HEK293T (cell line): ENCODE measurements at regions not wholly inside any gene's neighbourhood (a gene's known extent, or its start where the extent isn't known, plus 50 kb on each side); places are given as distances from the start of the nearest gene placed in this dataset.

Experiments
- ARNT ChIP-seq: fragments of 450-650 bp; IDR thresholded peaks from 2 replicates; pipeline ENCODE4 v1.6.1; 2017; ENCODE audit warnings: mild to moderate bottlenecking
- CTBP1 ChIP-seq: fragments of 450-650 bp; IDR thresholded peaks from 2 replicates; pipeline ENCODE4 v1.6.1; 2016; ENCODE audit warnings: borderline replicate concordance
- ELF4 ChIP-seq: fragments of 450-650 bp; IDR thresholded peaks from 2 replicates; pipeline ENCODE4 v1.6.1; 2017; ENCODE audit warnings: antibody characterized with exemption
- FOXA1 ChIP-seq: fragments of 450-650 bp; IDR thresholded peaks from 2 replicates; pipeline ENCODE4 v1.6.1; 2016; ENCODE audit warnings: mild to moderate bottlenecking
- L3MBTL2 ChIP-seq: fragments of 450-650 bp; conservative IDR thresholded peaks from 2 replicates; pipeline ENCODE4 v1.6.1; 2016; ENCODE audit warnings: mild to moderate bottlenecking
- SP1 ChIP-seq: fragments of 450-650 bp; IDR thresholded peaks from 2 replicates; pipeline ENCODE4 v1.6.1; 2017
- SUZ12 ChIP-seq: fragments of 450-650 bp; IDR thresholded peaks from 2 replicates; pipeline ENCODE4 v1.6.1; 2016; ENCODE audit warnings: mild to moderate bottlenecking
- TARDBP ChIP-seq: fragments of 450-650 bp; IDR thresholded peaks from 2 replicates; pipeline ENCODE4 v1.6.1; 2016
- ZNF384 ChIP-seq: fragments of 450-650 bp; IDR thresholded peaks from 2 replicates; pipeline ENCODE4 v1.6.1; 2016
- TF ChIP-seq, protein P1 (sequence below): fragments of 450-650 bp; IDR thresholded peaks from 2 replicates; pipeline ENCODE4 v1.6.1; 2016

DNA sequence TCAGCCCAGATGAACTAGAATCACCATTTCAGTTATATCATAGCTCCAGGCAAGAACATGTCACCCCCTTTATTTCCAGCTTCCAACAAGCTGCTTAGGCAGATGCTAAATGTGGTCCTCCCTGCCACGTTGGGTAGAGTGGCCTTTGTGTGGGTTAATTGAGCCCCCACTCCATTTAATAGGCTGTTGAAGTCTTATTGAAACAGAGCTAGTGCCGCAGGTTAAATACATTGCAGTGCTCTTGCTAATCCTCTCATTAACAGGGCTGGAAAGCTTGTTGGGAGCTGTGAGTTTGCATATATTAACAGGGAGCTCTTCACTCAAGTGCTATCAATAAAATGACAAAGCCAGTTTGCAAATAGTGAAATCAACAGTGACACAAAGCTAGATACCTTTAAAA, 248.4 kb upstream of the CMC1 start:
- TF ChIP-seq SP1 (no peak), L3MBTL2 (no peak), SUZ12 (no peak), ELF4 (no peak), TARDBP (no peak), FOXA1 (no peak), ARNT (no peak), CTBP1 (no peak), ZNF384 (no peak)
- TF ChIP-seq, protein P1, sequence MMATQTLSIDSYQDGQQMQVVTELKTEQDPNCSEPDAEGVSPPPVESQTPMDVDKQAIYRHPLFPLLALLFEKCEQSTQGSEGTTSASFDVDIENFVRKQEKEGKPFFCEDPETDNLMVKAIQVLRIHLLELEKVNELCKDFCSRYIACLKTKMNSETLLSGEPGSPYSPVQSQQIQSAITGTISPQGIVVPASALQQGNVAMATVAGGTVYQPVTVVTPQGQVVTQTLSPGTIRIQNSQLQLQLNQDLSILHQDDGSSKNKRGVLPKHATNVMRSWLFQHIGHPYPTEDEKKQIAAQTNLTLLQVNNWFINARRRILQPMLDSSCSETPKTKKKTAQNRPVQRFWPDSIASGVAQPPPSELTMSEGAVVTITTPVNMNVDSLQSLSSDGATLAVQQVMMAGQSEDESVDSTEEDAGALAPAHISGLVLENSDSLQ, result no peak
